ENCODE measurements at regions not wholly inside any gene's neighbourhood (a gene's known extent, or its start where the extent isn't known, plus 50 kb on each side); places are given as distances from the start of the nearest gene placed in this dataset.
A peak's percentile ranks its signal among the peaks of the same experiment; 100 is the strongest.
"Not testable (repeated sequence)": the region's sequence is repeated elsewhere in the genome, so short reads cannot be mapped to it uniquely, and the experiment has no call there.

- DNase-seq (ENCODE audit: low read depth in 3 of 3) = no peak
These were observed 58.4 kb upstream of the WAPL start for GRCh38 chr10:86579883-86580520.

GRCh38 chr10:86580521-86580891, 58.9 kb upstream of the WAPL start:
- no peak for DNase-seq (ENCODE audit: low read depth in 3 of 3)

GRCh38 chr10:86583983-86584382, 62.4 kb upstream of the WAPL start:
- DNase-seq (ENCODE audit: low read depth in 3 of 3) = peak in 1 of 3 experiments; percentile 7

GRCh38 chr10:86585037-86585929, 63.7 kb upstream of the WAPL start:
- DNase-seq (ENCODE audit: low read depth in 3 of 3) = peak; percentile 50 to 64 (median 52)

GRCh38 chr10:86586516-86586915, 64.9 kb upstream of the WAPL start:
- no peak for DNase-seq (ENCODE audit: low read depth in 3 of 3)

GRCh38 chr10:86588781-86589180, 65.6 kb upstream of the OPN4 start:
- DNase-seq (ENCODE audit: low read depth in 3 of 3) = not testable (repeated sequence)

- no peak for DNase-seq (ENCODE audit: low read depth in 3 of 3)
These were observed 62.9 kb upstream of the OPN4 start for GRCh38 chr10:86591436-86591835.

GRCh38 chr10:86592413-86592812, 61.9 kb upstream of the OPN4 start:
- no peak for DNase-seq (ENCODE audit: low read depth in 3 of 3)

GRCh38 chr10:86594535-86594934, 59.8 kb upstream of the OPN4 start:
- DNase-seq (ENCODE audit: low read depth in 3 of 3) = no peak

GRCh38 chr10:86595496-86595895, 58.9 kb upstream of the OPN4 start:
- DNase-seq (ENCODE audit: low read depth in 3 of 3) = no peak

GRCh38 chr10:86596266-86596665, 58.1 kb upstream of the OPN4 start:
- no peak for DNase-seq (ENCODE audit: low read depth in 3 of 3)

- no peak for DNase-seq (ENCODE audit: low read depth in 3 of 3)
These were observed 57.0 kb upstream of the OPN4 start for GRCh38 chr10:86597306-86597705.

- no peak for DNase-seq (ENCODE audit: low read depth in 3 of 3)
These were observed 56.2 kb upstream of the OPN4 start for GRCh38 chr10:86598151-86598550.

GRCh38 chr10:86599041-86599440, 55.3 kb upstream of the OPN4 start:
- no peak for DNase-seq (ENCODE audit: low read depth in 3 of 3)

- peak in 1 of 3 experiments; percentile 16 for DNase-seq (ENCODE audit: low read depth in 3 of 3)
These were observed 54.6 kb upstream of the OPN4 start for GRCh38 chr10:86599729-86600128.

GRCh38 chr10:86600296-86600695, 54.1 kb upstream of the OPN4 start:
- DNase-seq (ENCODE audit: low read depth in 3 of 3) = no peak

- DNase-seq (ENCODE audit: low read depth in 3 of 3) = no peak
These were observed 52.3 kb upstream of the OPN4 start for GRCh38 chr10:86601956-86602602.

- no peak for DNase-seq (ENCODE audit: low read depth in 3 of 3)
These were observed 51.1 kb upstream of the OPN4 start for GRCh38 chr10:86603256-86603655.

Data from stimulated activated CD4-positive, alpha-beta T cell treated with anti-CD3 and anti-CD28 coated beads, TNF-alpha, amount 100 ng/mL, for 24 hours (primary cell).